ENCODE measurements at regions not wholly inside any gene's neighbourhood (a gene's known extent, or its start where the extent isn't known, plus 50 kb on each side); places are given as distances from the start of the nearest gene placed in this dataset.
"Not testable (repeated sequence)": the region's sequence is repeated elsewhere in the genome, so short reads cannot be mapped to it uniquely, and the experiment has no call there.

DNA sequence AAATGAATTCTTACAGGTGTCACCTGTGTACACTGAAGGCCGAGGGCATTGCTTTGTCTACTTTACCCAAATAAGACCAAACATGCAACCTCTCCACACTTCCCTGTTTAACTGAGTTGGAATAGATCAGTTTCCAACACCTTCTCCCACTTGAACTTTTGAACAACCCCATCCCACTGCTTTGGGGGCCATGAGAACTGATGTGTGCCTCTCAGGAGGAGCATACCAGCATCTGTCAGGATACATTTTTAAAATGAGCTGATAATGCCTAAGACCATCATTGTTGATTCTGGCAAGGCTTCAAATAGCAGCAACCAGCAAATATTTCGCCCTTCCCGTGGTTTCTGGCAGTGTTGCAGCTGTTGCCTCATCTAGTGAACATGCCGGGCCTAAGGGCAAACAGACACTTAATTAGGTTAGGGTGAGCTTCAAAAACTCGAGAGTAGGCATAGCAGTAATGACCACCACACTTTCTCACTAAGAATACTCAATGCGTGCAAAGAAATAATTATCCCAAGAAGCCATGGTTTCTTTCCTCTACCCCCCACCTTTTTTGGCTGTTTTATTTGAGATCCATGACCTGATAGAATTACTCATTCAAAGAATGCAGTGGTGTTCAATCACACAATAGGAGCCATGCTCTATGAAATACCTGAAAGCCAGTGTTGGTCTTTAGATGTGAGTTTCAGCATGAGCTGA is 63.7 kb downstream of the MAP10 start:
- Histone ChIP-seq H3K27me3 (no peaks in the 10 kb centered on the region), H4K20me1 (ENCODE audit: insufficient read depth, poor library complexity, severe bottlenecking) (no peaks in the 10 kb centered on the region), H3K79me2 (no peaks in the 10 kb centered on the region), H3K4me3 (no peak overlapping the region), H3K27ac (no peak overlapping the region), H2AFZ (no peak overlapping the region), H3K4me1 (ENCODE audit: insufficient read depth) (no peaks in the 10 kb centered on the region), H3K36me3 (replicated peaks; ENCODE audit: insufficient read depth, low read depth) (no peaks in the 10 kb centered on the region), H3K4me2 (no peak overlapping the region), H3K9me3 (ENCODE audit: low read depth) (no peaks in the 10 kb centered on the region), H3K9me2 (replicated peaks; ENCODE audit: insufficient read depth) (no peaks in the 10 kb centered on the region)
- TF ChIP-seq EZH2phosphoT487 (IDR thresholded peaks at IDR 0.05; ENCODE audit: low read depth, severe bottlenecking, unreplicated experiment) = no peak
- TF ChIP-seq EZH2 (IDR thresholded peaks at IDR 0.05; ENCODE audit: borderline replicate concordance) = no peak
- TF ChIP-seq, protein P1, sequence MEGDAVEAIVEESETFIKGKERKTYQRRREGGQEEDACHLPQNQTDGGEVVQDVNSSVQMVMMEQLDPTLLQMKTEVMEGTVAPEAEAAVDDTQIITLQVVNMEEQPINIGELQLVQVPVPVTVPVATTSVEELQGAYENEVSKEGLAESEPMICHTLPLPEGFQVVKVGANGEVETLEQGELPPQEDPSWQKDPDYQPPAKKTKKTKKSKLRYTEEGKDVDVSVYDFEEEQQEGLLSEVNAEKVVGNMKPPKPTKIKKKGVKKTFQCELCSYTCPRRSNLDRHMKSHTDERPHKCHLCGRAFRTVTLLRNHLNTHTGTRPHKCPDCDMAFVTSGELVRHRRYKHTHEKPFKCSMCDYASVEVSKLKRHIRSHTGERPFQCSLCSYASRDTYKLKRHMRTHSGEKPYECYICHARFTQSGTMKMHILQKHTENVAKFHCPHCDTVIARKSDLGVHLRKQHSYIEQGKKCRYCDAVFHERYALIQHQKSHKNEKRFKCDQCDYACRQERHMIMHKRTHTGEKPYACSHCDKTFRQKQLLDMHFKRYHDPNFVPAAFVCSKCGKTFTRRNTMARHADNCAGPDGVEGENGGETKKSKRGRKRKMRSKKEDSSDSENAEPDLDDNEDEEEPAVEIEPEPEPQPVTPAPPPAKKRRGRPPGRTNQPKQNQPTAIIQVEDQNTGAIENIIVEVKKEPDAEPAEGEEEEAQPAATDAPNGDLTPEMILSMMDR (IDR thresholded peaks at IDR 0.05; ENCODE audit: poor library complexity) = no peak
- 65% methylated on average over 6 of the region's 6 CpGs for WGBS (ENCODE audit: low lambda C conversion rate, missing lambda C conversion rate)
- DNase-seq (ENCODE audit: low spot score) = peak; percentile 29

DNA sequence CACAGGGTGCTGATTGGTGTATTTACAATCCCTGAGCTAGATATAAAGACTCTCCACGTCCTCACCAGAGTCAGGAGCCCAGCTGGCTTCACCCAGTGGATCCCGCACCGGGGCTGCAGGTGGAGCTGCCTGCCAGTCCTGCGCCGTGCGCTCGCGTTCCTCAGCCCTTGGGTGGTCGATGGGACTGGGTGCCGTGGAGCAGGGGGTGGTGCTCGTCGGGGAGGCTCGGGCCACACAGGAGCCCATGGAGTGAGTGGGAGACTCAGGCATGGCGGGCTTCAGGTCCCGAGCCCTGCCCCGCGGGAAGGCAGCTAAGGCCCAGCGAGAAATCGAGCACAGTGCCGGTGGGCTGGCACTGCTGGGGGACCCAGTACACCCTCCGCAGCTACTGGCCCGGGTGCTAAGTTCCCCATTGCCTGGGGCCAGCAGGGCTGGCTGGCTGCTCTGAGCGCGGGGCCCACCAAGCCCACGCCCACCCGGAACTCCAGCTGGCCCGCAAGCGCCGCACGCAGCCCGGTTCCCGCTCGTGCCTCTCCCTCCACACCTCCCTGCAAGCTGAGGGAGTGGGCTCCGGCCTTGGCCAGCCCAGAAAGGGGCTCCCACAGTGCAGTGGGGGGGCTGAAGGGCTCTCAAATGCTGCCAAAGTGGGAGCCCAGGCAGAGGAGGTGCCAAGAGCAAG is 66.2 kb downstream of the MAP10 start:
- H3K79me2 ChIP-seq; H3K4me2 ChIP-seq; DNase-seq (ENCODE audit: low spot score); H3K36me3 ChIP-seq (replicated peaks; ENCODE audit: insufficient read depth, low read depth); H3K27ac ChIP-seq; H3K4me1 ChIP-seq (ENCODE audit: insufficient read depth); H3K27me3 ChIP-seq; H3K9me2 ChIP-seq (replicated peaks; ENCODE audit: insufficient read depth); H3K4me3 ChIP-seq; H3K9me3 ChIP-seq (ENCODE audit: low read depth); H2AFZ ChIP-seq; H4K20me1 ChIP-seq (ENCODE audit: insufficient read depth, poor library complexity, severe bottlenecking): not testable (repeated sequence)
- WGBS (ENCODE audit: low lambda C conversion rate, missing lambda C conversion rate) = 98% methylated on average over 29 of the region's 34 CpGs

DNA sequence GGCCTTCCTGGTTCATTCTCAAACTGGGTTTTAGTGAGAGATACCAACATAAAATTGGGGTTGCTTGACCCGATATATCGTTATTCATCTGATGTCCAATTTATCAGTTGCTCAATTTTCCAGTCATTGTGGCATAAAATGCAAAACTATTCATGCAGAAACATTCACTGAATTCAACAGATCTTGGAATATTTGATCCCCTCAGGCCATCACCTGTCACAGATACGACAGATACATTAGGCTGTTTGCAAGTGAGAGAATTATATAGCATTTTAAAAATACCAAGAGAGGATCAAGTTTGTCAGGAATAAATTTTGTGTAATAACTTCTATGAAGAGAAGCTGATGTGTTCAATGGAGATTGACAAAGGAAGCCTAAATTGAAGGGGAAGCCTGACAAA is 67.1 kb downstream of the MAP10 start:
- H3K27ac ChIP-seq = no peak overlapping the region
- TF ChIP-seq, protein P1 (IDR thresholded peaks at IDR 0.05; ENCODE audit: poor library complexity) = no peak
- TF ChIP-seq EZH2phosphoT487 (IDR thresholded peaks at IDR 0.05; ENCODE audit: low read depth, severe bottlenecking, unreplicated experiment) = no peak
- TF ChIP-seq EZH2 (IDR thresholded peaks at IDR 0.05; ENCODE audit: borderline replicate concordance) = no peak
- WGBS (ENCODE audit: low lambda C conversion rate, missing lambda C conversion rate) = 88% methylated on average over 3 of the region's 3 CpGs

DNA sequence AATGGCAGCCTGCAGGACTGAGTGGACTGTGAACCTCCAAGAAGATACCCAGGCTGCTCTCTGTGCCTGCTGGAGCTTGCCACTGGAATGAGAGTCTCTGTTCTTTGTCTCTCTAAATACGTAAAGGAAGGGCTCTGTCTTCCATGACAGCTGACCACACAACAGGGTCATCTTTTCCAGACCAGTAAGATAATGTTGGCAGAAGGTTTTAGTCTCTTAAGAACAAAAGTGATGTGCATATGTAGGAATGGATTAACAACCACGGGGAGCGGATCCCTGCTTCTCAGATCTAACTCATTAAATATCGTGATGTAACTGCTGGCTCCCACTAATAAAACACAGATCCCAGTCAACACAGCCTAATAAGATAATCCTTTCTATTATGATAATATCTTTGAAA is 67.5 kb downstream of the MAP10 start:
- Histone ChIP-seq H2AFZ (no peak overlapping the region), H3K36me3 (replicated peaks; ENCODE audit: insufficient read depth, low read depth) (no peaks in the 10 kb centered on the region), H3K4me2 (no peak overlapping the region), H3K79me2 (no peaks in the 10 kb centered on the region), H3K9me3 (ENCODE audit: low read depth) (no peaks in the 10 kb centered on the region), H3K9me2 (replicated peaks; ENCODE audit: insufficient read depth) (no peaks in the 10 kb centered on the region), H4K20me1 (ENCODE audit: insufficient read depth, poor library complexity, severe bottlenecking) (no peaks in the 10 kb centered on the region), H3K27ac (no peak overlapping the region), H3K27me3 (no peaks in the 10 kb centered on the region), H3K4me3 (no peak overlapping the region), H3K4me1 (ENCODE audit: insufficient read depth) (no peaks in the 10 kb centered on the region)
- TF ChIP-seq, protein P1 (IDR thresholded peaks at IDR 0.05; ENCODE audit: poor library complexity) = no peak
- TF ChIP-seq EZH2 (IDR thresholded peaks at IDR 0.05; ENCODE audit: borderline replicate concordance) (no peak), EZH2phosphoT487 (IDR thresholded peaks at IDR 0.05; ENCODE audit: low read depth, severe bottlenecking, unreplicated experiment) (no peak)
- WGBS (ENCODE audit: low lambda C conversion rate, missing lambda C conversion rate) = 48% methylated on average over 4 of the region's 4 CpGs
- peak; percentile 14 for DNase-seq (ENCODE audit: low spot score)

More for the DNA sequence above, 67.1 kb downstream of the MAP10 start:
- Histone ChIP-seq H2AFZ (no peak overlapping the region), H3K4me2 (no peak overlapping the region), H3K4me1 (ENCODE audit: insufficient read depth) (no peaks in the 10 kb centered on the region), H4K20me1 (ENCODE audit: insufficient read depth, poor library complexity, severe bottlenecking) (no peaks in the 10 kb centered on the region), H3K9me3 (ENCODE audit: low read depth) (no peaks in the 10 kb centered on the region), H3K36me3 (replicated peaks; ENCODE audit: insufficient read depth, low read depth) (no peaks in the 10 kb centered on the region), H3K4me3 (no peak overlapping the region), H3K27me3 (no peaks in the 10 kb centered on the region), H3K79me2 (no peaks in the 10 kb centered on the region), H3K9me2 (replicated peaks; ENCODE audit: insufficient read depth) (no peaks in the 10 kb centered on the region)
- no peak for DNase-seq (ENCODE audit: low spot score)

Measured in hepatocyte (in vitro differentiated cells).